Fibroblast of pulmonary artery (primary cell): ENCODE measurements at regions not wholly inside any gene's neighbourhood (a gene's known extent, or its start where the extent isn't known, plus 50 kb on each side); places are given as distances from the start of the nearest gene placed in this dataset.

Experiments used
- DNase-seq: peaks from one replicate; pipeline ENCODE4 v3.0.0-alpha.2; 2010; ENCODE audit warnings: low read depth
- H3K4me3 ChIP-seq: replicated peaks from 2 replicates; pipeline ENCODE4 v1.5.1; 2011; ENCODE audit warnings: low read depth, mild to moderate bottlenecking, control low read depth, low read length, moderate library complexity
- CTCF ChIP-seq: IDR thresholded peaks from 2 replicates; pipeline ENCODE4 v1.5.1; 2011; ENCODE audit warnings: mild to moderate bottlenecking, control low read depth, low read length, inconsistent platforms; ENCODE audit errors: missing control alignments

GRCh38 chr4:79266136-79266535 is 59.7 kb downstream of the NAA11 start:
- no peak for TF ChIP-seq CTCF
- no peak for DNase-seq
- H3K4me3 ChIP-seq, result no peak overlapping the region

- no peak for DNase-seq
- H3K4me3 ChIP-seq, result no peak overlapping the region
- no peak for TF ChIP-seq CTCF
Observed at GRCh38 chr4:79259242-79259641, 66.6 kb downstream of the NAA11 start.

- no peak for DNase-seq
- TF ChIP-seq CTCF, result no peak
Observed at GRCh38 chr4:79258614-79259176, 67.2 kb downstream of the NAA11 start.

GRCh38 chr4:79257953-79258613 is 67.8 kb downstream of the NAA11 start:
- no peak for DNase-seq
- no peak overlapping the region for H3K4me3 ChIP-seq
- no peak for TF ChIP-seq CTCF

More at GRCh38 chr4:79258614-79259176, 67.2 kb downstream of the NAA11 start:
- H3K4me3 ChIP-seq, result no peak overlapping the region

GRCh38 chr4:79255793-79256192 is 70.1 kb downstream of the NAA11 start:
- TF ChIP-seq CTCF, result no peak
- H3K4me3 ChIP-seq, result no peak overlapping the region
- DNase-seq, result no peak

- TF ChIP-seq CTCF, result no peak
- no peak overlapping the region for H3K4me3 ChIP-seq
Observed at GRCh38 chr4:79253924-79254323, 71.9 kb downstream of the NAA11 start.

GRCh38 chr4:79253168-79253567 is 72.7 kb downstream of the NAA11 start:
- TF ChIP-seq CTCF, result no peak
- H3K4me3 ChIP-seq, result no peak overlapping the region
- no peak for DNase-seq

More at GRCh38 chr4:79253924-79254323, 71.9 kb downstream of the NAA11 start:
- no peak for DNase-seq
